IMR-90 (cell line): ENCODE measurements at regions not wholly inside any gene's neighbourhood (a gene's known extent, or its start where the extent isn't known, plus 50 kb on each side); places are given as distances from the start of the nearest gene placed in this dataset.

Experiments used
- ATAC-seq: fragments of 200-7000 bp; cut with Tn5 transposase; 2 replicates; pipeline ENCODE4 v1.9.1; 2020; ENCODE audit warnings: low read depth, mild to moderate bottlenecking, moderate library complexity
- BruUV-seq: library from RNA; stranded (reverse); fragments of 400-500 nt; replicated peaks from 2 replicates; lab custom pipeline; 2021; lab: Mats Ljungman, UMichigan
- CTCF ChIA-PET: fragments of 300-600 bp; formaldehyde crosslinking; extraction: SDS; loops from one replicate; lab custom pipeline; 2021; ENCODE audit warnings: antibody characterized with exemption; lab: Yijun Ruan, JAX
- POLR2A ChIA-PET: fragments of 300-600 bp; sonication (Branson Sonifier 250); formaldehyde crosslinking; loops from one replicate; lab custom pipeline; 2022; ENCODE audit warnings: antibody characterized with exemption; ENCODE audit not compliant: unreplicated experiment; lab: Charles Lee
- DNase-seq: peaks from one replicate; pipeline ENCODE4 v3.0.0; 2013
- H2AFZ ChIP-seq: replicated peaks from 2 replicates; pipeline ENCODE3; 2013; ENCODE audit warnings: low read length, mild to moderate bottlenecking; ENCODE audit not compliant: poor library complexity
- H2AK5ac ChIP-seq: 2 replicates; pipeline ENCODE4 v1.6.1; 2013; ENCODE audit warnings: low read depth, low read length, inconsistent platforms
- H2AK9ac ChIP-seq: replicated peaks from 2 replicates; pipeline ENCODE3; 2013; ENCODE audit warnings: mild to moderate bottlenecking, low read depth, low read length, moderate library complexity; ENCODE audit not compliant: poor library complexity
- H2BK120ac ChIP-seq: 2 replicates; pipeline ENCODE4 v1.6.1; 2013; ENCODE audit warnings: low read depth, low read length, inconsistent platforms
- H2BK15ac ChIP-seq: 3 replicates; pipeline ENCODE4 v1.6.1; 2013; ENCODE audit warnings: low read depth, low read length, inconsistent platforms
- H2BK20ac ChIP-seq: 2 replicates; pipeline ENCODE4 v1.6.1; 2013; ENCODE audit warnings: low read depth, mild to moderate bottlenecking, inconsistent platforms, low read length, moderate library complexity
- H2BK5ac ChIP-seq: 2 replicates; pipeline ENCODE4 v1.6.1; 2013; ENCODE audit warnings: mild to moderate bottlenecking, low read depth, low read length, inconsistent platforms; ENCODE audit not compliant: poor library complexity, severe bottlenecking
- H3K14ac ChIP-seq: replicated peaks from 2 replicates; pipeline ENCODE4 v1.6.1; 2013; ENCODE audit warnings: low read depth, low read length, inconsistent platforms
- H3K18ac ChIP-seq: 2 replicates; pipeline ENCODE4 v1.6.1; 2013; ENCODE audit warnings: low read depth, low read length, control low read depth
- H3K23ac ChIP-seq: 2 replicates; pipeline ENCODE4 v1.6.1; 2013; ENCODE audit warnings: low read depth, low read length, inconsistent platforms
- H3K27ac ChIP-seq: 2 replicates; pipeline ENCODE4 v1.5.1; 2013; ENCODE audit warnings: mild to moderate bottlenecking, control low read depth, low read length; ENCODE audit not compliant: insufficient read depth
- H3K27me3 ChIP-seq: 2 replicates; pipeline ENCODE4 v1.6.1; 2013; ENCODE audit warnings: low read length; ENCODE audit not compliant: control insufficient read depth, insufficient read depth
- H3K36me3 ChIP-seq: 2 replicates; pipeline ENCODE4 v1.6.1; 2013; ENCODE audit warnings: low read length, mixed read lengths; ENCODE audit not compliant: control insufficient read depth, insufficient read depth
- H3K4ac ChIP-seq: 2 replicates; pipeline ENCODE4 v1.6.1; 2013; ENCODE audit warnings: low read depth, low read length, inconsistent platforms
- H3K4me1 ChIP-seq: 2 replicates; pipeline ENCODE4 v1.6.1; 2013; ENCODE audit warnings: low read length, mixed read lengths; ENCODE audit not compliant: control insufficient read depth, insufficient read depth
- H3K4me2 ChIP-seq: 2 replicates; pipeline ENCODE4 v1.6.1; 2013; ENCODE audit warnings: low read depth, mild to moderate bottlenecking, control low read depth, low read length, moderate library complexity
- H3K4me3 ChIP-seq: 2 replicates; pipeline ENCODE4 v1.5.1; 2013; ENCODE audit warnings: low read depth, mild to moderate bottlenecking, control low read depth, low read length, moderate library complexity; ENCODE audit not compliant: insufficient read depth
- H3K56ac ChIP-seq: 2 replicates; pipeline ENCODE4 v1.6.1; 2013; ENCODE audit warnings: low read length, inconsistent platforms; ENCODE audit not compliant: insufficient read depth; ENCODE audit errors: extremely low read depth
- H3K79me1 ChIP-seq, 2 experiments: 2 replicates each; pipeline ENCODE4 v1.6.1; 2013; ENCODE audit warnings: low read length in 2 of 2, inconsistent platforms in 1 of 2, low read depth in 1 of 2
- H3K9ac ChIP-seq: 2 replicates; pipeline ENCODE4 v1.6.1; 2013; ENCODE audit warnings: low read depth, low read length, control low read depth
- H3K9me1 ChIP-seq: 2 replicates; pipeline ENCODE4 v1.6.1; 2013; ENCODE audit warnings: low read length, inconsistent platforms; ENCODE audit not compliant: insufficient read depth
- H3K9me3 ChIP-seq: 2 replicates; pipeline ENCODE4 v1.6.1; 2013; ENCODE audit warnings: low read length; ENCODE audit not compliant: control insufficient read depth, insufficient read depth
- H4K20me1 ChIP-seq: 2 replicates; pipeline ENCODE4 v1.6.1; 2013; ENCODE audit warnings: low read length, inconsistent platforms; ENCODE audit not compliant: insufficient read depth
- H4K5ac ChIP-seq: 2 replicates; pipeline ENCODE4 v1.6.1; 2013; ENCODE audit warnings: mild to moderate bottlenecking, low read depth, low read length, control low read depth
- H4K8ac ChIP-seq, 2 experiments: 2 replicates each; pipeline ENCODE4 v1.6.1; 2013; ENCODE audit warnings: low read depth in 2 of 2, low read length in 2 of 2, control low read depth in 1 of 2, inconsistent platforms in 1 of 2
- H4K91ac ChIP-seq: 2 replicates; pipeline ENCODE4 v1.6.1; 2013; ENCODE audit warnings: low read depth, low read length, inconsistent platforms; ENCODE audit not compliant: insufficient read depth
- BHLHE40 ChIP-seq: fragments of 150-350 bp; IDR thresholded peaks from 2 replicates; pipeline ENCODE4 v1.6.1; 2016; ENCODE audit warnings: mild to moderate bottlenecking, low read depth, low read length
- ELK1 ChIP-seq: fragments of 150-350 bp; IDR thresholded peaks from 2 replicates; pipeline ENCODE4 v1.6.1; 2016; ENCODE audit warnings: low read depth, mild to moderate bottlenecking, low read length, moderate library complexity, borderline replicate concordance
- POLR2A ChIP-seq: IDR thresholded peaks from 2 replicates; pipeline ENCODE4 v1.6.1; 2012; ENCODE audit warnings: mild to moderate bottlenecking, low read depth, low read length
- WGBS, 2 experiments: methylation state at CpG; one replicate each; pipeline versions ENCODE4 v1.1.5 to v1.1.7; 2013; ENCODE audit warnings: missing lambda C conversion rate in 2 of 2; ENCODE audit not compliant: insufficient read length in 1 of 2; ENCODE audit errors: extremely low coverage in 2 of 2; 5-methylcytosine and 5-hydroxymethylcytosine counted together
- dilution Hi-C: fragments of 300-500 bp; cut with HindIII; formaldehyde crosslinking; loops from one replicate; pipeline ENCODE4 v1.14.3; 2018; ENCODE audit warnings: low sequenced_read_pairs; ENCODE audit not compliant: unreplicated experiment
- in situ Hi-C: fragments of 300-500 bp; cut with MboI; formaldehyde crosslinking; loops from 3 replicates; pipeline ENCODE4 v1.14.3; 2019; ENCODE audit warnings: low sequenced_read_pairs, inconsistent platforms, mixed read lengths
- intact Hi-C: fragments of 100-400 bp; cut with micrococcal nuclease; formaldehyde crosslinking; loops from 2 replicates; pipeline ENCODE4 v1.10.0; 2022

- H4K91ac ChIP-seq: no peak overlapping the region
- no peaks in the 10 kb centered on the region for H3K4me1 ChIP-seq
- no peak overlapping the region for H4K5ac ChIP-seq
- H2AFZ ChIP-seq: no peak overlapping the region
- no peaks in the 10 kb centered on the region for H4K20me1 ChIP-seq
- CTCF ChIA-PET: interaction anchor here (0.9 to 1.7 kb wide), 2 partner anchors 192 to 193 kb away, joined by 3 to 7 read pairs; no protein-coding TSS in a partner anchor
- DNase-seq (no peak), ATAC-seq (no peak)
- H4K8ac ChIP-seq: no peak overlapping the region
- no peak overlapping the region for H3K14ac ChIP-seq
- dilution Hi-C loops: no loop called here
- no peak overlapping the region for H2BK120ac ChIP-seq
- H3K9me3 ChIP-seq: no peaks in the 10 kb centered on the region
- H3K36me3 ChIP-seq: no peaks in the 10 kb centered on the region
- H2BK5ac ChIP-seq: no peak overlapping the region
- H3K79me1 ChIP-seq: no peaks in the 10 kb centered on the region
- in situ Hi-C loops: loop anchor here (5.0 to 10.0 kb wide), 2 partner anchors 192 to 405 kb away; no protein-coding TSS in a partner anchor
- TF ChIP-seq BHLHE40 (no peak), ELK1 (no peak), POLR2A (no peak)
- no peak overlapping the region for H2AK5ac ChIP-seq
- H2BK15ac ChIP-seq: no peak overlapping the region
- WGBS, 2 experiments: no CpG with 5 or more reads among the region's 6 CpGs
- no peak overlapping the region for H3K9ac ChIP-seq
- no peaks in the 10 kb centered on the region; the same call in 1 of the 2 replicates for H3K27me3 ChIP-seq
- no peak overlapping the region for H2AK9ac ChIP-seq
- no peak overlapping the region for H3K18ac ChIP-seq
- H3K4ac ChIP-seq: no peak overlapping the region
- POLR2A ChIA-PET: no interaction called here
- H3K9me1 ChIP-seq: no peaks in the 10 kb centered on the region
- H3K4me2 ChIP-seq: no peak overlapping the region
- H3K4me3 ChIP-seq: no peak overlapping the region
- intact Hi-C loops: no loop called here
- no TSS peak for BruUV-seq
- no peak overlapping the region for H3K27ac ChIP-seq
- H2BK20ac ChIP-seq: no peak overlapping the region
- no peak overlapping the region for H3K23ac ChIP-seq
- H3K56ac ChIP-seq: no peak overlapping the region
Measured at GRCh38 chr3:17836919-17837318, 94.5 kb upstream of the TBC1D5 start.
